Left kidney (tissue), 1 donor: ENCODE measurements at regions not wholly inside any gene's neighbourhood (a gene's known extent, or its start where the extent isn't known, plus 50 kb on each side); places are given as distances from the start of the nearest gene placed in this dataset.
A peak's percentile ranks its signal among the peaks of the same experiment; 100 is the strongest.
"Not testable (repeated sequence)": the region's sequence is repeated elsewhere in the genome, so short reads cannot be mapped to it uniquely, and the experiment has no call there.

Experiments
- DNase-seq: peaks from one replicate; pipeline ENCODE4 v3.0.0-alpha.2; 2013

DNA sequence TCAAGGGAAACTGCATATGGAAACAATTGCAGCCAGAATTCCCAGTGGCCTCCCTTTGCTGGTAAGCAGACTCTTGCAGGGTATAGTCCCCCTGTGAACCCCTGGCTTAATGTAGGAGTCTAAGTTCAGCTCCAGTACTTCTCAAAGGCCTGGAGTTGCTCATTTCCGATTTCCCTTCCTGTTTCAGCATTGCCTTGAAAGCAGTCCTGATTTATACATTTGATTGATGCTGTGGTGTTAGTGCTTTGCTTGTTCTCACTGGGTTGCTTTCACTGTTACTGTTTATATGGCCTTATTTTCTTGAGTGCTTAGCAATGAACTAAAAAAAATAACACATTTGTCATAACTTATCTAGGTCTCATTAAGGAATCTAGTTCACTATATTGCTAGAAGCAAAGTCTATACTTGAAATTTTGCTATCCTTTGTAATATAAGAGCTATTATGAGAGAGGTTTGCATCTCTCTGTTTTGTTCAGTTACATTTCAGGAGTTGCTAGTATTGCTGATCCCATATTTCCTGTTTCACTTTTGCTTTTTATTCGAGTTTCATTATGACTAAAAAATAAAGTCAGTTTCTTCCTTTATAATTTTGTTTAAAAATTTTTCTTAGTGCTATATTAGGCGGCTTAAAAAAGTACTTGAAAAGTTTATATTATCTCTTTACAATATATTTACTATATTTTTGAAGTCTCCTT, 122.4 kb upstream of the NMUR2 start:
- DNase-seq = no peak

GRCh38 chr5:152529440-152529839, 124.4 kb upstream of the NMUR2 start:
- no peak for DNase-seq

DNA sequence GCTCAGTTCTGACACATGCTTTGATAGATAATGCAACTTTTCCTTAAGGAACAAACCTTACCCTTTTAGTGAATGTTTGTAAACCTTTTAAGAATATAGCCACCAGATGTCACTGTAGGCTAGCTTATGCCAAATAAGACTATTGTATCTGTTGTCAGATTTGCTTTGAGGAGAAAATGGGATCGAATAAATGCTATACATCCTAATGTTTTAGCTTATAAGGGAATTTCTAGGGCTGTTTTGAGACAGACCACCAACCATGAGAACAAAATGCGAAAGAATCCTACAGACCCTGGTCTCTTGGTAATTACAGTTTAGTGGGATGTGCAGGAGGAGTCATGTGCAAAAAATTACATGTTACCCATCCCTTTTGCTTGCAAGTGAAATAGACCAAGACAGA, 127.6 kb upstream of the NMUR2 start:
- peak; percentile 57 for DNase-seq

- no peak for DNase-seq
These were observed 129.6 kb upstream of the NMUR2 start for GRCh38 chr5:152534641-152535040.

GRCh38 chr5:152542741-152543140, 137.7 kb upstream of the NMUR2 start:
- peak; percentile 54 for DNase-seq

- DNase-seq = no peak
These were observed 141.4 kb upstream of the NMUR2 start for GRCh38 chr5:152546493-152546892.

GRCh38 chr5:152547202-152547601, 142.1 kb upstream of the NMUR2 start:
- DNase-seq = no peak

DNA sequence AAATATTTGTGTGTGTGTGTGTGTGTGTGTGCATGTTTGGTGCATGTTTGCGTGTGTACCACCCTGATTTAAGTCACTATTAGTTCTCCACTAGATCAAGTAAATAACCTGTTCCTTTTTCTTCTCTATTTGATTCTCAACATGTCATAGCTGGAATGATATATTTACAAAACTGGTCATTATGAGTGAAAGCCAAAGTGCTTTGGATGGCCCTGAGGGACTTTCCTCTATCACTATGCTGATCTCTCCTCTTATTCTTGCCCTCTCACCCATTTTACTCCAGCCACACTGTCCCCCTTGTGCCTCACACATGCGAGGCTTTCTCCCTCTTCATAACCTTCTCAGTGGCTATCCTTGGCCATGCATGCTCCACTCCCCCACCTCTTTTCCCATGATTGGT, 144.6 kb upstream of the NMUR2 start:
- no peak for DNase-seq

DNA sequence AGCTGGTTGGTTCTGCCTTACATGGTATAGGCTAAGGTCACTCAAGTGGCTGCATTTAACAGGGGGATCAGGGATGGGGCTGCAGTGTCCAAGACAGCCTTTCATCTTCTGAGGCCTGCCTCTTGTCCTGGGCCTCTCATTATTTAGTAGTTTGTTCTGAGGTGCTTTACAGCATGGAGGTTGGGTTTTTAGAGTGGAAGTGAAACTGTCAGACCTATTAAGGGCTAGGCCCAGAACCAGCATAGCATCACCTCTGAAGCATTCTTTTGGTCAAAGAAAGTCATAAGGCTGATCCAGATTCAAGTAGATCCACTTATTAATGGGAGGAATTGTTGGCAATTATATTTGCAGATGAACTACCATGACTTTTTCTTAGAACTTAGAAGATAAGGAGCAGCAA, 146.0 kb upstream of the NMUR2 start:
- DNase-seq = no peak

GRCh38 chr5:152556784-152557183, 151.7 kb upstream of the NMUR2 start:
- peak; percentile 3 for DNase-seq

GRCh38 chr5:152560512-152561137, 155.5 kb upstream of the NMUR2 start:
- DNase-seq = peak; percentile 53

DNA sequence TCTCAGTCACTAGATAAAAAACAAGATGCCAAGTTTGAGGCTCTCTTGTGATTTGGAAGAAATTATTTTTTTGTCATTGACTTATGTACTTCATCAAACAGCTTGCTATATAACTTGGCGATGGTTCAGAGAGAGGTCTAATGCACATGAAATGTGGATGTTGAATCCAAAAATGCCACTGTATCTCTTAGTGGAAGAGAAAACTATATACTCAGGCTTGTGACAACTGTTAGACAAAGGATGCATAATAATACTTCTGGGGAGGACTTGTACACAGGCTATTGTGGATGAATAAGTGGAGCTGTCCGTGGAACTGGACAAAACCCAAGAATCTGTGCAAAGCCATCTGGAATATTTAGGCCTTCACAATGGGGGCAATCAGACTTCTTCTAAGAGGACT, 162.9 kb upstream of the NMUR2 start:
- DNase-seq = no peak

DNA sequence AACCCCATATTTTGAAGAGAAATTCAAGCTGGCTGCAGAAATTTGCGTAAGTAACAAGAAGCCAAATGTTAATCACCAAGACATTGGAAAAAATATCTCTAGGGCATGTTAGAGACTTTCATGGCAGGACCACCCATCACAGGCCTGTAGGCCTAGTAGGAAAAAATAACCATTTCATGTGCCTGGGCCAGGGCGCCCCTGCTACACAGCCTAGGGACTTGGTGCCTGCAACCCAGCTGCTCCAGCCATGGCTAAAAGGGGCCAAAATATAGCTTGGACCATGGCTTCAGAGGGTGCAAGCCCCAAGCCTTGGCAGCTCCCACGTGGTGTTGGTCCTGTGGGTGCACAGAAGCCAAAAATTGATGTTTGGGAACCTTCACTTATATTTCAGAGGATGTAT, 167.7 kb upstream of the NMUR2 start:
- DNase-seq = no peak

- no peak for DNase-seq
These were observed 179.0 kb upstream of the NMUR2 start for GRCh38 chr5:152584103-152584502.

DNA sequence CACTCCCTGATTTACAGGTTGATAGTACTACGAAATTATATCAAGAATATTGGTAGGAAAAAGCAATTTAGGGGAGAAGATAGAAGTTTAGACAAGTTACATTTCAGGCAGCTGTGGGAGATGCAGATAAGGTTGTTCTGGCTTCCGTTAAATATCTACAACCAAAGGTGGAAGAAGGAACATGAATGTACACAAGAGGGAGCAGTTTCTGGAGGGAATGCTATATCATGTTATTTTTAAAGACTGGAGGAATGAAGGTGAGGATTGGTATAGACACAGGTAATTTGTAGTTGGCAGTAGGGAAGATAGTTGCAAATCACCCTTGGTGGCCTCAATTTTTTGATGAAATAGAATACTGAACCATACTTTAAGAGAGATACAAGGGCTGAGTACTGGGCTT, 187.3 kb upstream of the NMUR2 start:
- no peak for DNase-seq

DNA sequence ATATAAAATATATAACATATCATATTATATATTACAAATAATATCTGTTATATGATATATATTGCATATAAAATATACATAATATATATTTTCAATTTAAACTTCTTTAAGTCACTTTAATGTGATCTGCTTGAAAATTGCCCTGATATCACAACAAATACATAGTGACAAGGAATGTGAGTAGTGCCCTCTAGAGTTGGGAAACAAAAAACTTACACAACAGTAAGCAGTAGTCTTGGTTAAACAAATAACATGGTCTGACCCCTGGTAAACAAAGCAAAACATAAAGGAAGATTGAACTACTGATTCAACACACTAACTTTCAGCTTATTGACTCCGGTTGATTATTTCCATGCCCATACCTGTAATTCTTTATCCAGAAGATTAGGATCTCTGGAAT, 188.3 kb upstream of the NMUR2 start:
- DNase-seq = no peak

DNA sequence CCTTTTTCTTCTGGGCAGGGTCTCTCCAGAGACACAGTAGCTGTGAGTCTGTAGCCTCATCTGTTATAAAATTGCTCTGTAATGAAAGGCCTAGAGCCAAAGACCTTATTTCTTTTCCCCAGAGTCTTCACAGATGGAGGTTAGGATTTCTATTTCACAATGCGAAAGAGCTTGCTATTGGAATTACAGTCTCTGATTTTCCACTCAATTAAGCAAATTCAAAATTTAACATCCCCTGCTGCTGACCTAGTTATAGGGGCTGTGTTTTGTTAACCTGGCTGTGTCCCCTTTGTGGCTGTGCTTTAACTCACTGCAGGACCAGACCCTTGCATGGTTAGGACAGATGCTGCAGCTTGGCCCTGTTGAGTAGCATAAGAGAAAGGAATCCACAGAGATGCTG, 190.3 kb upstream of the NMUR2 start:
- DNase-seq = no peak

DNA sequence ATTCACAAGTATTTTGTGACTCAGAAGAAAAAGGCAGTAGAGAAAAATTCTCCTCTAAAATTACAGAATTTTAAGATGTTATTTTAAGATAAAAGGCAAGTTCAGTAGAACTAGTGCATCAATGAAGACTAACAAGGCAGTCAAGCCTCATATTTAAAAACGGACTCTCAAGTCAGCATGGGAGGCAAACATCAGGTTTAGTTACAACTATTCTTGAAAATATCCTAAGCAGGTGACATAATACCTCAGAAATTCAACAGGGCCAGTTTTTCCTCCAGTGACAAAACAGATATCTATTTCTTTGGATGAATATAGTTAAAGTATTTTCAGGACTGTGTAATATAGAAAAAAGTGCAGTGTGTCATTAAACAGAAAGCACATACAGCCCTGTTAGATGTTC, 194.0 kb upstream of the NMUR2 start:
- DNase-seq = no peak

- no peak for DNase-seq
These were observed 197.0 kb upstream of the NMUR2 start for GRCh38 chr5:152601806-152602732.

DNA sequence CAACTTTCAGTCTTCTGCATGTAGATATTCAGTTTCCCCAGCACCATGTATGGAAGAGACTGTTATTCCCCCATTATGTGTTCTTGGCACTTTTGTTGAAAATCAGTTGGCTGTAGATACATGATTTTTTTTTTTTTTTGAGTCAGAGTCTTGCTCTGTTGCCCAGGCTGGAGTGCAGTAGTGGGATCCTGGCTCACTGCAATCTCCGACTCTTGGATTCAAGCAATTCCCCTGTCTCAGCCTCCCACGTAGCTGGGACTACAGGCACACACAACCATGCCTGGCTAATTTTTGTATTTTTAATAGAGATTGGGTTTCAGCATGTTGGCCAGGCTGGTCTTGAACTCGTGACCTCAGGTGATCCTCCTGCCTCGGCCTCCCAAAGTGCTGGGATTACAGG, 201.0 kb upstream of the NMUR2 start:
- not testable (repeated sequence) for DNase-seq

GRCh38 chr5:152606776-152607364, 201.8 kb upstream of the NMUR2 start:
- no peak for DNase-seq

GRCh38 chr5:152607401-152608160, 202.5 kb upstream of the NMUR2 start:
- no peak for DNase-seq
